ENCODE measurements at regions not wholly inside any gene's neighbourhood (a gene's known extent, or its start where the extent isn't known, plus 50 kb on each side); places are given as distances from the start of the nearest gene placed in this dataset.
"Not testable (repeated sequence)": the region's sequence is repeated elsewhere in the genome, so short reads cannot be mapped to it uniquely, and the experiment has no call there.

- H3K27ac ChIP-seq: no peak overlapping the region
- TF ChIP-seq, protein P1, sequence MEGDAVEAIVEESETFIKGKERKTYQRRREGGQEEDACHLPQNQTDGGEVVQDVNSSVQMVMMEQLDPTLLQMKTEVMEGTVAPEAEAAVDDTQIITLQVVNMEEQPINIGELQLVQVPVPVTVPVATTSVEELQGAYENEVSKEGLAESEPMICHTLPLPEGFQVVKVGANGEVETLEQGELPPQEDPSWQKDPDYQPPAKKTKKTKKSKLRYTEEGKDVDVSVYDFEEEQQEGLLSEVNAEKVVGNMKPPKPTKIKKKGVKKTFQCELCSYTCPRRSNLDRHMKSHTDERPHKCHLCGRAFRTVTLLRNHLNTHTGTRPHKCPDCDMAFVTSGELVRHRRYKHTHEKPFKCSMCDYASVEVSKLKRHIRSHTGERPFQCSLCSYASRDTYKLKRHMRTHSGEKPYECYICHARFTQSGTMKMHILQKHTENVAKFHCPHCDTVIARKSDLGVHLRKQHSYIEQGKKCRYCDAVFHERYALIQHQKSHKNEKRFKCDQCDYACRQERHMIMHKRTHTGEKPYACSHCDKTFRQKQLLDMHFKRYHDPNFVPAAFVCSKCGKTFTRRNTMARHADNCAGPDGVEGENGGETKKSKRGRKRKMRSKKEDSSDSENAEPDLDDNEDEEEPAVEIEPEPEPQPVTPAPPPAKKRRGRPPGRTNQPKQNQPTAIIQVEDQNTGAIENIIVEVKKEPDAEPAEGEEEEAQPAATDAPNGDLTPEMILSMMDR (IDR thresholded peaks at IDR 0.05): no peak
- no peak for DNase-seq (ENCODE audit: low spot score)
- no peak overlapping the region for H3K4me3 ChIP-seq
Observed at GRCh38 chr4:162498168-162498567, 334.4 kb upstream of the FSTL5 start.

DNA sequence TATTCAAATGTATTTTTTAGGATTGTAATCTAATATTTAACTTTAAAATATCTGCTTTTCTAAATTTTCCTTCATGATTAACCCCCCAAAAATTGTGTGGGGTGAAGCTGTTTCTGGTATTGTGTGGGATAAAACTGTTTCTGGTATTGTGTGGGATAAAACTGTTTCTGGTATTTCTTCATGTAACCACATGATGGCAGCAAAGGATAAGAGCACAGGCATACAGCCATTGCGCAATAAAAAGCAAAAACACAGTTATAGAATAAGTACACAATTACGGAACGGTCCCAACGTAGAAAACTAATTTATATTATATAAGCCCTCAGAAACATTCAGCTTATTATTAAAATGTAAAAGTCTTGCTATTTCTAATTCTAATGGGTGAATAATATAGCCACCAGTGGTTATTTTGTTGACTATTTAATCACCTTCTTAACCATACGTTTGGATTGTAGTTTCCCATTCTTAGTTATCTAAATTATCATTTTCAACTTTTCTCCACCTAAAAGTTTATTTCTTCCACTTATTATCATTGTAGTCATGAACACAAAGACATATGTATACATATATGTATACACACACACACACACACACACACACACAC is 333.9 kb upstream of the FSTL5 start:
- TF ChIP-seq, protein P1 (IDR thresholded peaks at IDR 0.05): peak; percentile 83
- no peak overlapping the region for H3K4me3 ChIP-seq
- H3K27ac ChIP-seq: no peak overlapping the region
- DNase-seq (ENCODE audit: low spot score): no peak

GRCh38 chr4:162494935-162495334 is 331.1 kb upstream of the FSTL5 start:
- no peak for DNase-seq (ENCODE audit: low spot score)
- no peak overlapping the region for H3K4me3 ChIP-seq
- TF ChIP-seq, protein P1 (IDR thresholded peaks at IDR 0.05): no peak
- H3K27ac ChIP-seq: no peak overlapping the region

GRCh38 chr4:162485486-162485885 is 321.7 kb upstream of the FSTL5 start:
- no peak overlapping the region for H3K27ac ChIP-seq
- TF ChIP-seq, protein P1 (IDR thresholded peaks at IDR 0.05): no peak
- no peak overlapping the region for H3K4me3 ChIP-seq
- no peak for DNase-seq (ENCODE audit: low spot score)

GRCh38 chr4:162475246-162475645 is 311.4 kb upstream of the FSTL5 start:
- Histone ChIP-seq H3K4me3 (no peak overlapping the region), H3K27ac (no peak overlapping the region)
- TF ChIP-seq, protein P1 (IDR thresholded peaks at IDR 0.05): no peak
- DNase-seq (ENCODE audit: low spot score): no peak

DNA sequence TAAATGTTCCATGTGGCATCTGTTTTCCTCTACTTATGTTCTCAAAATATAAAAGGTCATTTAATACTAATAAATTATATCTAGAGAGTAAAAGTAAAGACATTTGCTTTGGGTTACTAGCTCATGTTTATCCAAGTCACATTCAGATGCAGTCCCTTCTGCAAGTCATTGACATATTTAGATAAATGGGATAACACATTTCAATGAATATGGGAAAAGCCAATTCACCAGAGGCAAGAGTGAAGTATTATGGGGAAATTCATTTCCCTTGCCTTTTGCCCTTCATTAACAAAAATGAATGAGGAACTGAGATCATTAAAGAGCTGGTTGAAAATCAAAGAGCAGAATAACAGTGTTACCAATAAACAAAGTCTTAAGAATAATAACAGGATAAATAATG is 306.2 kb upstream of the FSTL5 start:
- TF ChIP-seq, protein P1 (IDR thresholded peaks at IDR 0.05): no peak
- no peak for DNase-seq (ENCODE audit: low spot score)
- no peak overlapping the region for H3K4me3 ChIP-seq
- no peak overlapping the region for H3K27ac ChIP-seq

DNA sequence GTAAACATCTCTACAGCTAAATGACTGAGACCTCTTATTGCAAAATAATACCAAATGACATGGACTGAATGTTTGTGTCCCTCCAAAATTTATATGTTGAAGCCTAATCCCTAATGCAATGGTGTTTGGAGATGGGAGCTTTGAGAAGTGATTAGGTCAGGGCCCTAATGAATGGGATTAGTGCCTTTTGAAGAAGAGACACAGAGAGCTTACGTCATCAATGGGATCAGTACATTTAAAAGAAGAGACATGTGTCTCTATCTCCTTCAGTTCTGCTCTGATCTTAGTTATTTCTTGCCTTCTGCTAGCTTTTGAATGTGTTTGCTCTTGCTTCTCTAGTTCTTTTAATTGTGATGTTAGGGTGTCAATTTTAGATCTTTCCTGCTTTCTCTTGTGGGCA is 301.6 kb upstream of the FSTL5 start:
- H3K4me3 ChIP-seq; H3K27ac ChIP-seq; DNase-seq (ENCODE audit: low spot score): not testable (repeated sequence)

Data from coronary artery (tissue), 2 donors.